Fibroblast of lung (primary cell): ENCODE measurements at regions not wholly inside any gene's neighbourhood (a gene's known extent, or its start where the extent isn't known, plus 50 kb on each side); places are given as distances from the start of the nearest gene placed in this dataset.

Experiments
- CTCF ChIP-seq, 2 donors: IDR thresholded peaks in 1 of 2; conservative IDR thresholded peaks in 1 of 2; 1 replicate in 1 of 2; 2 replicates in 1 of 2; pipeline ENCODE4 v1.5.1; 2011 to 2012; ENCODE audit warnings: low read length in 2 of 2, control low read depth in 1 of 2, inconsistent platforms in 1 of 2, low read depth in 1 of 2, mild to moderate bottlenecking in 1 of 2
- EZH2 ChIP-seq: IDR thresholded peaks from 2 replicates; pipeline ENCODE4 v1.5.1; 2012; ENCODE audit warnings: low read length, control low read depth, mild to moderate bottlenecking; ENCODE audit errors: missing control alignments

- TF ChIP-seq CTCF (conservative IDR thresholded peaks at IDR 0.05 in 1 of 2, IDR thresholded peaks at IDR 0.05 in 1 of 2; ENCODE audit: low read depth in 1 of 2, low read length in 2 of 2) (no peak), EZH2 (no peak)
Measured at GRCh38 chr5:79876456-79876855, 114.6 kb downstream of the MTX3 start.
